Psoas muscle (tissue), 7 donors: ENCODE measurements at regions not wholly inside any gene's neighbourhood (a gene's known extent, or its start where the extent isn't known, plus 50 kb on each side); places are given as distances from the start of the nearest gene placed in this dataset.

ENCODE experiments used
- ATAC-seq, 4 donors: fragments of 200-7000 bp; cut with Tn5 transposase; one replicate each; pipeline ENCODE4 v1.9.1; 2020; ENCODE audit warnings: moderate library complexity in 3 of 4, mild to moderate bottlenecking in 2 of 4
- DNase-seq, 2 donors: peaks; one replicate each; pipeline ENCODE4 v3.0.0-alpha.2; 2020
- H3K27ac ChIP-seq: fragments of 200-600 bp; one replicate; pipeline ENCODE4 v1.8.0; 2022
- H3K27me3 ChIP-seq, 3 donors: fragments of 200-600 bp in 1 of 3; one replicate each; pipeline versions ENCODE4 v1.6.1 to v1.8.0; 2013 to 2022; ENCODE audit warnings: low read length in 2 of 3, mild to moderate bottlenecking in 2 of 3, moderate library complexity in 1 of 3; ENCODE audit not compliant: insufficient read depth in 3 of 3
- H3K36me3 ChIP-seq, 2 donors: fragments of 200-600 bp in 1 of 2; one replicate each; pipeline versions ENCODE4 v1.6.1 to v1.8.0; 2013 to 2022; ENCODE audit warnings: low read depth in 1 of 2, mild to moderate bottlenecking in 1 of 2, moderate library complexity in 1 of 2; ENCODE audit not compliant: insufficient read depth in 1 of 2
- H3K4me1 ChIP-seq: fragments of 200-600 bp; one replicate; pipeline ENCODE4 v1.8.0; 2022
- H3K4me3 ChIP-seq: fragments of 200-600 bp; one replicate; pipeline ENCODE4 v1.8.0; 2022; ENCODE audit warnings: mild to moderate bottlenecking
- H3K9me3 ChIP-seq: fragments of 200-600 bp; one replicate; pipeline ENCODE4 v1.8.0; 2022
- WGBS, 3 donors: extraction: QIAGEN DNeasy Blood & Tissue Kit; methylation state at CpG; one replicate each; pipeline versions ENCODE4 v1.1.6 to v1.1.7; 2013; 5-methylcytosine and 5-hydroxymethylcytosine counted together
- intact Hi-C, 2 donors: fragments of 100-400 bp; cut with DNase I; formaldehyde crosslinking; loops; one replicate each; pipeline versions ENCODE4 v1.11.0 to v1.14.2; 2022
- TF ChIP-seq, protein P1 (sequence below): fragments of 200-600 bp; IDR thresholded peaks from one replicate; pipeline ENCODE4 v1.8.0; 2022; ENCODE audit warnings: antibody characterized with exemption
- donor health status: healthy with polysubstance abuse.
- donor health status: DM: no; HTN: no; CAD: no; lungs with moderate emphysema.
- donor health status: Bipolar disorder and iron deficiency.
- donor health status: healthy.
- donor health status: DM: yes; HTN: yes; CAD: no.
- donor health status: DM: no; HTN: no; CAD: no.
- donor health status: DM: yes; HTN: yes; CAD: no.

- no peak overlapping the region for H3K27ac ChIP-seq
- H3K27me3 ChIP-seq: no peaks in the 10 kb centered on the region
- H3K9me3 ChIP-seq: no peaks in the 10 kb centered on the region
- H3K4me1 ChIP-seq: no peaks in the 10 kb centered on the region
- no peaks in the 10 kb centered on the region for H3K36me3 ChIP-seq
- 43 to 46% (median 45%) methylated on average over 9 of the region's 9 CpGs for WGBS, 3 donors
- TF ChIP-seq, protein P1, sequence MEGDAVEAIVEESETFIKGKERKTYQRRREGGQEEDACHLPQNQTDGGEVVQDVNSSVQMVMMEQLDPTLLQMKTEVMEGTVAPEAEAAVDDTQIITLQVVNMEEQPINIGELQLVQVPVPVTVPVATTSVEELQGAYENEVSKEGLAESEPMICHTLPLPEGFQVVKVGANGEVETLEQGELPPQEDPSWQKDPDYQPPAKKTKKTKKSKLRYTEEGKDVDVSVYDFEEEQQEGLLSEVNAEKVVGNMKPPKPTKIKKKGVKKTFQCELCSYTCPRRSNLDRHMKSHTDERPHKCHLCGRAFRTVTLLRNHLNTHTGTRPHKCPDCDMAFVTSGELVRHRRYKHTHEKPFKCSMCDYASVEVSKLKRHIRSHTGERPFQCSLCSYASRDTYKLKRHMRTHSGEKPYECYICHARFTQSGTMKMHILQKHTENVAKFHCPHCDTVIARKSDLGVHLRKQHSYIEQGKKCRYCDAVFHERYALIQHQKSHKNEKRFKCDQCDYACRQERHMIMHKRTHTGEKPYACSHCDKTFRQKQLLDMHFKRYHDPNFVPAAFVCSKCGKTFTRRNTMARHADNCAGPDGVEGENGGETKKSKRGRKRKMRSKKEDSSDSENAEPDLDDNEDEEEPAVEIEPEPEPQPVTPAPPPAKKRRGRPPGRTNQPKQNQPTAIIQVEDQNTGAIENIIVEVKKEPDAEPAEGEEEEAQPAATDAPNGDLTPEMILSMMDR: no peak
- ATAC-seq: no peak
- no peak overlapping the region for H3K4me3 ChIP-seq
- no peak for DNase-seq
- intact Hi-C loops: no loop called here
Measured at GRCh38 chr16:26214581-26215174, 522.9 kb downstream of the HS3ST4 start.

DNA sequence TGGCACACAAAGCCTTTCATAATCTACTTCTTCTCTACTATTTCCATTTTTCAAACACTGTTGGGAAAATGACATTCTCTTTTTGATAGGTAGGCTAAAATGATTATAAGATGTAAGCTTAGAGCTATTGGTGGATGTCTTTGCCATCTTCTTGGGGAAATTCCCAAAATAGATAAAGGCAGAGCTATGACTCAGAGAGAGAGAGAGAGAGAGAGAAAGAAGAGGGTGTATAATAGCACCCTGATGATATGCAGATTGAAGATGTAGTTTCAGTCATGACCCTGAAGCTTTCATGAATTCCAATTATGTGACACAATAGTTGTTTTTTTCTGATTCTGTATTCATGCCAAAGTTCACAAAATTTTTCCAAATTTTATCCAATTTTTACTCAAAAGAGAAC is 529.1 kb downstream of the HS3ST4 start:
- H3K27me3 ChIP-seq: no peaks in the 10 kb centered on the region
- no peak overlapping the region for H3K27ac ChIP-seq
- H3K36me3 ChIP-seq: no peaks in the 10 kb centered on the region
- DNase-seq (no peak), ATAC-seq (no peak)
- no peaks in the 10 kb centered on the region for H3K9me3 ChIP-seq
- intact Hi-C loops: no loop called here
- no peak overlapping the region for H3K4me3 ChIP-seq
- TF ChIP-seq, protein P1: no peak
- no peaks in the 10 kb centered on the region for H3K4me1 ChIP-seq

- no peak for DNase-seq
- Histone ChIP-seq H3K36me3 (no peaks in the 10 kb centered on the region), H3K27ac (no peak overlapping the region), H3K4me3 (no peak overlapping the region), H3K4me1 (no peaks in the 10 kb centered on the region), H3K27me3 (peaks cover 0 to 2% (median 0%) of the 10 kb centered on the region in 3 donors), H3K9me3 (no peaks in the 10 kb centered on the region)
- TF ChIP-seq, protein P1: no peak
- WGBS, 3 donors: 89 to 98% (median 97%) methylated on average over 2 of the region's 2 CpGs
- intact Hi-C loops: no loop called here
- ATAC-seq: no peak
Measured at GRCh38 chr16:26231647-26232046, 539.9 kb downstream of the HS3ST4 start.

- H3K36me3 ChIP-seq: no peaks in the 10 kb centered on the region
- H3K4me1 ChIP-seq: no peaks in the 10 kb centered on the region
- TF ChIP-seq, protein P1: no peak
- no peaks in the 10 kb centered on the region for H3K9me3 ChIP-seq
- 78 to 91% (median 88%) methylated on average over 6 of the region's 6 CpGs for WGBS, 3 donors
- intact Hi-C loops: no loop called here
- no peak overlapping the region for H3K27ac ChIP-seq
- DNase-seq: no peak
- ATAC-seq: no peak
- H3K4me3 ChIP-seq: no peak overlapping the region
- H3K27me3 ChIP-seq: no peaks in the 10 kb centered on the region
Measured at GRCh38 chr16:26240807-26241206, 549.0 kb downstream of the HS3ST4 start.

DNA sequence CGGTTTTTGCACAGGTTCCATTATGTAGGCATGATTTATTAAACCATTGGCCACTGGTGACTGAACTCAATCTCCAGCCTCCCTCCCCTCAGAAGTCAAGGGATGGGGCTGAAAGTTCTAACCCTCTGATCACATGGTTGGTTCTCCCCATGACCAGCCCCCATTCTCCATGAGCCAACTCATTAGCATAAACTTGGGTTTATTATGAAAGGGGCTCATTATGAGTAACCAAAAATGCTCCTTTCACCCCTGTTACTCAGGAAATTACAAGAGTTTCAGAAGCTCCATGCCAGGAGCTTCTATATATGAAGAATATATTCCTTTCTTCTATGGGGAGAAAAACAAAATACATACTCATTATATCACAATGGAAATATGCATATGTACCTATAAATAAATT is 555.3 kb downstream of the HS3ST4 start:
- 56 to 77% (median 71%) methylated on average over 1 of the region's 1 CpG for WGBS, 3 donors
- intact Hi-C loops: no loop called here

More for the DNA sequence above, 555.3 kb downstream of the HS3ST4 start:
- no peak for ATAC-seq
- no peak overlapping the region for H3K27ac ChIP-seq
- H3K4me1 ChIP-seq: no peaks in the 10 kb centered on the region
- TF ChIP-seq, protein P1: no peak
- no peaks in the 10 kb centered on the region for H3K36me3 ChIP-seq
- peaks cover 0 to 4% (median 0%) of the 10 kb centered on the region in 3 donors for H3K27me3 ChIP-seq
- H3K4me3 ChIP-seq: no peak overlapping the region
- DNase-seq: no peak
- H3K9me3 ChIP-seq: no peaks in the 10 kb centered on the region
